GM10266 (cell line): ENCODE measurements at regions not wholly inside any gene's neighbourhood (a gene's known extent, or its start where the extent isn't known, plus 50 kb on each side); places are given as distances from the start of the nearest gene placed in this dataset.

ENCODE experiments used
- DNase-seq: peaks from one replicate; pipeline ENCODE4 v3.0.0; 2012; ENCODE audit errors: extremely low spot score
- CTCF ChIP-seq: IDR thresholded peaks from 2 replicates; pipeline ENCODE4 v1.5.1; 2012; ENCODE audit warnings: mild to moderate bottlenecking, low read depth; ENCODE audit not compliant: control insufficient read depth, insufficient read depth; ENCODE audit errors: missing control alignments

DNA sequence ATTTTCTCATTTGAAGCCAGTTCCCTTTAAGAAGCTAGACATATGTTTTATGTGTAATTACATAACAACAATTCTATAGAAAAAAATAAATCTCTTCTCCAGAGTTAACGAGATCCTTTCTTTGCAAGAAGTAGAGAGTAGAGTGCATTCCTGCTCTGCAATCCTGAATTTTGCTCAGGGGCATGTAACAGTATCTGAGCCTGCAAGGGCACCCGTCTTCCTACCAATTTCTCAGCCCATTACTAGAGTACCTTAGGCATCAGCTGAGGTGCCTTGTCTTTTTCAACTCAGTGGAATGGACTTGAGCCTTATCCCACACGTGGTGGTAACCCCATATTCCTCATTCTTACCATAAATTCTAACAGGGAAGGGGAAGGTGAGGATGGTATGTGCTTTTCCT, 205.9 kb downstream of the IKZF2 start:
- no peak for TF ChIP-seq CTCF

DNA sequence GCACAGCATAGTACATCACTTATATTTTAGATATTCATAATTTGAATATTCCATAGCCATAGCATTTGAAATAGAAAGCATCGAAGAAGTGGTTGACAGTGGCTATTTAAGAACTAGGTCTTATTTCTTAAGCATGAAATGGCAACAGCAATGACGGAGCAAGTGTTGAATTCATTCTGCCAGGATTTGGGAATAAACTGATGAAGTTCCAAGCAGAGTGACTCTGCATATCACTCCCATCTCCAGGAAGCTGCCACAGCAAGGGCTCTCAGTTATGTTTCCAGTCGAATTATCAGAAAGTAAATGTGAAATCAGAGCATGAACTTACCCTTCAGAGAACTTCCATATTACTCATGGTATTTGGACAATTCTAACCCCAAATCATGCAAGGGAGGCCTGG, 208.1 kb downstream of the IKZF2 start:
- DNase-seq = no peak

More for the DNA sequence above, 205.9 kb downstream of the IKZF2 start:
- no peak for DNase-seq

GRCh38 chr2:212941361-212941760, 210.1 kb downstream of the IKZF2 start:
- no peak for TF ChIP-seq CTCF
- no peak for DNase-seq

More for the DNA sequence above, 208.1 kb downstream of the IKZF2 start:
- no peak for TF ChIP-seq CTCF

- TF ChIP-seq CTCF = no peak
- DNase-seq = no peak
Measured at GRCh38 chr2:212940816-212941215, 210.6 kb downstream of the IKZF2 start.

- TF ChIP-seq CTCF = no peak
- DNase-seq = no peak
Measured at GRCh38 chr2:212939777-212940531, 211.5 kb downstream of the IKZF2 start.

- no peak for DNase-seq
- no peak for TF ChIP-seq CTCF
Measured at GRCh38 chr2:212938144-212938793, 213.1 kb downstream of the IKZF2 start.

DNA sequence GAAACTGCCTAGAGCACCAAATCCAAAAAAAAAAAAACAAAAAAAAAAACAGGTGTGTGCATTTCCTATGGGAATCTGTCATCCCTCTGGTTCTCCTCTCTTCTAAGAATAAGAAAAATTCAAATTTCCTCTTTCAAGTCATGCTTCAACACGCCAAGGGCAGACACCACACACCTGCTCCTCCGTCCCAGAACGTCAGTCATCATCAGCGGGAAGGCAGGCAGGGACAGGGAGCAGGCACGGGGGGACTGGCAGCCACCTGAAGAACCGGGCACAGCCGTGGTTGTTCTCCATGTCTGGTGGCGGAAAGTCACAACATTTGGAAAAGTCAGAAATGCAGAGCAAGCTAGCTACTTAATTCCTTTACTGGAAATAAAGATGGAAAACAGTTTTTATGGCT, 214.8 kb downstream of the IKZF2 start:
- TF ChIP-seq CTCF = no peak
- DNase-seq = no peak
